Glutamatergic neuron (in vitro differentiated cells): ENCODE measurements at regions not wholly inside any gene's neighbourhood (a gene's known extent, or its start where the extent isn't known, plus 50 kb on each side); places are given as distances from the start of the nearest gene placed in this dataset.

Source experiments
- DNase-seq: peaks from one replicate; pipeline ENCODE4 v3.0.0; 2022
- H3K27ac Mint-ChIP-seq: one replicate; pipeline ENCODE4 v1.8.0; 2020; ENCODE audit warnings: mild to moderate bottlenecking, mixed read lengths, inconsistent platforms; ENCODE audit not compliant: unreplicated experiment
- H3K27me3 Mint-ChIP-seq: one replicate; pipeline ENCODE4 v1.8.0; 2020; ENCODE audit warnings: mild to moderate bottlenecking, moderate library complexity, mixed read lengths, inconsistent platforms; ENCODE audit not compliant: unreplicated experiment
- H3K36me3 Mint-ChIP-seq: one replicate; pipeline ENCODE4 v1.8.0; 2020; ENCODE audit warnings: mild to moderate bottlenecking, mixed read lengths, inconsistent platforms; ENCODE audit not compliant: unreplicated experiment
- H3K4me1 Mint-ChIP-seq: one replicate; pipeline ENCODE4 v1.8.0; 2020; ENCODE audit warnings: mild to moderate bottlenecking, low read depth, mixed read lengths, inconsistent platforms; ENCODE audit not compliant: unreplicated experiment
- H3K4me3 Mint-ChIP-seq: one replicate; pipeline ENCODE4 v1.8.0; 2020; ENCODE audit warnings: mild to moderate bottlenecking, mixed read lengths, inconsistent platforms; ENCODE audit not compliant: unreplicated experiment
- H3K9me3 Mint-ChIP-seq: one replicate; pipeline ENCODE4 v1.8.0; 2020; ENCODE audit warnings: mild to moderate bottlenecking, moderate library complexity, mixed read lengths, inconsistent platforms; ENCODE audit not compliant: unreplicated experiment
- CTCF ChIP-seq: fragments of 200-600 bp; sonication (generic); IDR thresholded peaks from one replicate; pipeline ENCODE4 v1.5.0; 2021; ENCODE audit not compliant: partially characterized antibody, unreplicated experiment

- no peak overlapping the region for H3K4me3 Mint-ChIP-seq
- no peak for DNase-seq
- no peak for TF ChIP-seq CTCF
These were observed 72.2 kb upstream of the SHH start for GRCh38 chr7:155884225-155885166.

GRCh38 chr7:155883491-155884224 is 71.4 kb upstream of the SHH start:
- H3K27ac Mint-ChIP-seq: no peak overlapping the region
- no peak overlapping the region for H3K4me3 Mint-ChIP-seq
- H3K9me3 Mint-ChIP-seq: peaks cover 2% of the 10 kb centered on the region
- peaks cover 5% of the 10 kb centered on the region for H3K27me3 Mint-ChIP-seq
- DNase-seq: no peak
- H3K4me1 Mint-ChIP-seq: no peaks in the 10 kb centered on the region
- H3K36me3 Mint-ChIP-seq: no peaks in the 10 kb centered on the region
- TF ChIP-seq CTCF: no peak

More at GRCh38 chr7:155884225-155885166, 72.2 kb upstream of the SHH start:
- peaks cover 2% of the 10 kb centered on the region for H3K9me3 Mint-ChIP-seq
- no peak overlapping the region for H3K27ac Mint-ChIP-seq
- peaks cover 5% of the 10 kb centered on the region for H3K27me3 Mint-ChIP-seq
- H3K36me3 Mint-ChIP-seq: no peaks in the 10 kb centered on the region
- no peaks in the 10 kb centered on the region for H3K4me1 Mint-ChIP-seq

- no peak overlapping the region for H3K4me3 Mint-ChIP-seq
- H3K9me3 Mint-ChIP-seq: peaks cover 2% of the 10 kb centered on the region
- no peaks in the 10 kb centered on the region for H3K4me1 Mint-ChIP-seq
- H3K27me3 Mint-ChIP-seq: peaks cover 5% of the 10 kb centered on the region
- no peak for TF ChIP-seq CTCF
- DNase-seq: no peak
- H3K36me3 Mint-ChIP-seq: no peaks in the 10 kb centered on the region
- H3K27ac Mint-ChIP-seq: no peak overlapping the region
These were observed 70.3 kb upstream of the SHH start for GRCh38 chr7:155882596-155882995.

GRCh38 chr7:155881471-155882350 is 69.4 kb upstream of the SHH start:
- no peak overlapping the region for H3K27ac Mint-ChIP-seq
- TF ChIP-seq CTCF: no peak
- no peaks in the 10 kb centered on the region for H3K4me1 Mint-ChIP-seq
- peaks cover 2% of the 10 kb centered on the region for H3K9me3 Mint-ChIP-seq
- H3K27me3 Mint-ChIP-seq: peaks cover 5% of the 10 kb centered on the region
- H3K4me3 Mint-ChIP-seq: no peak overlapping the region
- no peaks in the 10 kb centered on the region for H3K36me3 Mint-ChIP-seq
- no peak for DNase-seq
